ENCODE measurements at regions not wholly inside any gene's neighbourhood (a gene's known extent, or its start where the extent isn't known, plus 50 kb on each side); places are given as distances from the start of the nearest gene placed in this dataset.
"Not testable (repeated sequence)": the region's sequence is repeated elsewhere in the genome, so short reads cannot be mapped to it uniquely, and the experiment has no call there.

DNA sequence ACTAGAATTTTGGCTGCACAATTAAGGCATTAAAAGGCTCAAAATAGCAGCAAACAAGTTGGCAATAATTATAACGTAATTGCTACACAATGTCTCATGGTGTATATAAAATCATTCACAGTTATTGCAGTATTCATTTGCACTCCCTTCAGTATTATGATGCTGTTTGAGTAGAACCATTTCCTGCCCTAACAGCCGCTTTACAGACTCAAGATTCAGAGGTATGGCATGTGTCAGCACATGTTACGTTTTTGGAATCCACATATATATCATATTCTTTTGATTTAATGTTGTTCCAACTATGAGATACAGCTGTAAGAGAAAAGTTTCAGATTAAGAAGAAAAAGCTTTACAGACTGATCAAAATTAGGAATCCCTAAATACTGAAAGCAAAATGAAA lies 56.3 kb upstream of the NCKAP5 start:
- Histone ChIP-seq H3K4me3 (no peak overlapping the region), H3K27ac (no peak overlapping the region)

- H3K4me3 ChIP-seq = no peak overlapping the region
- no peak overlapping the region for H3K27ac ChIP-seq
Measured at GRCh38 chr2:133627741-133628140, 59.5 kb upstream of the NCKAP5 start.

GRCh38 chr2:133633309-133633708 lies 65.0 kb upstream of the NCKAP5 start:
- H3K4me3 ChIP-seq = no peak overlapping the region
- peak overlapping the region in 1 of 21 experiments; percentile 22 for H3K27ac ChIP-seq

DNA sequence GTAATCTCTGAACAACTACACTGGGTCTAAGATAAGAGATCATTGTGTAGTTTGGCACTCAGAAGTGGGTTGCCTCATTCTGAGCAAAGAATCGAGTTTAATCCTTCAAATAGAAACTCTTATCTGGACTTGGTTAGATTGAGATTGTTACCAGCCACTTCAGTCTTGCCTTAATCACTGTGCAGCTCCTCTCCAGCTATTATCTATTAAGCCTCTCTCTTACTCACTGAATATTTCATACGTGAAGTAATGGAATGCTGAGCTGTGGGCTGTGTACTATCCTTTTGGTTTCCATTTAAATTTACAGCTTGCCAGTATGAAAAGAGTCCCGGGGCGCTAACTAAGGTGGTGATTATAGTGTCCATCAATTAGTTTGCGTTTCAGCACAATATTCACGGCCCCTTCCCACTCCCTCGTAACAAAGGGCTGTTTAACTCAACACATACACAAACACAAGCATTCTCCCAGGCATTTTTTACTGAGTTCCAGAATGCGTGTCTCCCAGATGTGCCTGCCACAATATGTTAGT lies 65.7 kb upstream of the NCKAP5 start:
- Histone ChIP-seq H3K27ac (peak overlapping the region in 6 of 21 experiments; percentile 3 to 60 (median 30)), H3K4me3 (peak overlapping the region in 1 of 7 experiments; percentile 13)

- H3K27ac ChIP-seq = no peak overlapping the region
- no peak overlapping the region for H3K4me3 ChIP-seq
Measured at GRCh38 chr2:133635131-133635530, 66.9 kb upstream of the NCKAP5 start.

- H3K27ac ChIP-seq = no peak overlapping the region
- no peak overlapping the region for H3K4me3 ChIP-seq
Measured at GRCh38 chr2:133636287-133636686, 68.0 kb upstream of the NCKAP5 start.

DNA sequence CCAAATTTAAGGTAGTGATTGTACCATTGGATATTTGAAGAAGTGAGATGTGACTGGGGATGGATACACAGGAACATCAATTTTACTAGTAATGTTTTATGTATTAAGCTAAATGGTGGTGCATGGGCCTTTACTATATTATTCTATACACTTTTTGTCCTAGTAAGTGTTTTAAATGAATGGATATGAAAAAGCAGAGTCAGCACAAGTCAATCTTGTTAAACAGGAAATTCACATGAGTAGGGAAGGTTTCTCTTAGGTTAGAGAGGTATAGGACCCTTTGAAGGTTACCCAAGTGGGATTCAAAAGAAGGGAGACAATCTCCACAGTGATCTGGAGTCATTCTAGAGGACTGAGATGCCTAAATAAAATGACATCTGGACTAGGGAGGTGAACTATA lies 71.8 kb upstream of the NCKAP5 start:
- Histone ChIP-seq H3K4me3 (no peak overlapping the region), H3K27ac (no peak overlapping the region)

GRCh38 chr2:133641497-133641896 lies 73.2 kb upstream of the NCKAP5 start:
- Histone ChIP-seq H3K4me3 (no peak overlapping the region), H3K27ac (peak overlapping the region in 11 of 21 experiments; percentile 1 to 69 (median 39))

DNA sequence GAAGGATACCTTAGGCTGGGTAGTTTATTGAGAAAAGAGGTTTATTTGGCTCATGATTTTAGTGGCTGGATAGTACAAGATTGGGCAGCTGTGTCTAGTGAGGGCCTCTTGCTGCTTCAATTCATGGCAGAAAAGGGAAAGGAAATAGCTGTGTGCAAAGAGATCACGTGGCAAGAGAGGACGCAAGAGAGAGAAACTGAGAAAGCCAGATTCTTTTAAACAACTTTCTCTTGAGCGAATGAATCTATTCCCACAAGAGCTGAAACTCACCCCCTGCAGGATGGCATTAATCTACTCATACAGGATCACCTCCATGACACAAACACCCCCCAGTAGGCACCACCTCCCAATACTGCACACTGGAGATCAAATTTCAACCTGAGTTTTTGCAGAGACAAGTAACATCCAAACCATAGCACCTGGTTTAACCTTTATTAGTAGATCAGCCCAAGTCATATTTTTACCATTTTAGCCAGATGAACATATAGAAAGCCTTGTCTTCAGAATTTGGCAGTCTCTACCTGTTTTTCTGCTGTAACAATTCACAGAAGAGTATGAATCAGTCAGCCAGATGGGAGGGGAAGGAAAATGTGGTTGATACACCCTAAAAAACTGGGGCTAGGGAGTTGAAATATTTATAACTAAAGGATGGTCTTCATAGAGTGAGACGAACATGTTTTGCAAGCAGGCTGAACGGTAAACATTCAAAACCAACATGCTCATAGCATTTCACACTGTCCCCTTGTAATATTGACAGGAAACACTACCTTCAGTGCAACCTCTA lies 73.9 kb upstream of the NCKAP5 start:
- H3K27ac ChIP-seq = peak overlapping the region in 6 of 21 experiments; percentile 13 to 53 (median 36)
- H3K4me3 ChIP-seq = no peak overlapping the region

DNA sequence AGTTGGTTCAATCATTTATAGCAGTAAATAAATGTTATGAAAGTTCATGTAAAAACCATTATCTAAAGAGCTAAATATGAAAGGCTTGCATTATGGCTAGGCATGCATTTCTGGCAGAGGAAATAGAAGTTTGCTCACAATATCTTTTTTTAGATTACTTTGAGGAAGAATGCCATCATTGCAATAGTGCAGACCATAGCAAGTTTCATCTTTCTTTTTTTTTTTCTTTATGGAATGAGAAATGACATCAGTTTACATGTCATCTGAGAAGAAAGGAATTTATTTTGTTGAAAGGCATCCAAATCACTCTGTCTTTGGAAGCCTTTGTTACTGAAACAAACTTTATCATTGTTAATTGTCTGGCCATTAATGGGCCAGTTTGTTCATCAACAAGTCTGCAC lies 74.5 kb upstream of the NCKAP5 start:
- Histone ChIP-seq H3K27ac (peak overlapping the region in 5 of 21 experiments; percentile 6 to 53 (median 39)), H3K4me3 (no peak overlapping the region)

GRCh38 chr2:133643863-133644262 lies 75.6 kb upstream of the NCKAP5 start:
- no peak overlapping the region for H3K27ac ChIP-seq
- no peak overlapping the region for H3K4me3 ChIP-seq

- Histone ChIP-seq H3K4me3 (no peak overlapping the region), H3K27ac (no peak overlapping the region)
Measured at GRCh38 chr2:133644846-133645245, 76.6 kb upstream of the NCKAP5 start.

- H3K27ac ChIP-seq = not testable (repeated sequence)
Measured at GRCh38 chr2:133647386-133647785, 79.1 kb upstream of the NCKAP5 start.

DNA sequence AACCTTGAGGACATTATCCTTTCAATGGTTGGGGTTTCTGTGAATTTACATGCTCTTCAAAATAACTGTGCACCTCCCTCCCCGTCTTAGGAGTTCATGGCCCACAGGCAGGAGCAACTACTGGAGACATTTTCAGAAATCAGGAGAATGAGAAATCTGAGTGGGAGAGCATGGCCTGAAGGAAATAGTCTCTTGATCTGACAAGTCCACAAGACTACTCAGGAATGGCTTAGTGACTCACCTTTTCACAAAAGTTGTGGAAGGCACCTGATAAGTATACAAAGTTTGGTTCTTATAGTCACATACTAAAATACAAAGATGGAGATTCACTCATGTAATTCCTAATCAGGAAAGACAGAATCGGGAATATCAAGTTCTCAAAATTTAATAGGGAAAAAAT lies 83.6 kb upstream of the NCKAP5 start:
- no peak overlapping the region for H3K27ac ChIP-seq
- H3K4me3 ChIP-seq = no peak overlapping the region

More at GRCh38 chr2:133647386-133647785, 79.1 kb upstream of the NCKAP5 start:
- H3K4me3 ChIP-seq = not testable (repeated sequence)

GRCh38 chr2:133652398-133652797 lies 84.1 kb upstream of the NCKAP5 start:
- no peak overlapping the region for H3K4me3 ChIP-seq
- H3K27ac ChIP-seq = no peak overlapping the region

DNA sequence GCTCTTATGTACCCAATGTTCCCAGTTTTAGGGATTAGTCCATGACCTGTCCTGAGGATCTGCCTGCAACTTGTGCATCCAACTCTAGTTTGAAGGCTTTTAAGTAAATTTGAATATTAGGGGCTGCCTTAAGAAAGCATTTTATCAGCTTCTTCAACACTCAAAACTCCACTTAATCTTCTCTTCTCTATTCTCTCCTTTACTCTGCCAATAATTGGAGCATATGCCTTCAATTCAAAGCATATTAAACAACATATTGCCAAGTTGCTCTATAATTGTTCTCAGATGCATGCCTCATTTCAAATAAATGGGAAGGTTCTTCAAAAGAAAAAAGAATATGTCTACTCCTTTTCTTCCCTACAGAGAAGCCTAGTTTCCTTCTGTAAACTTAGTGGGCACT lies 84.8 kb upstream of the NCKAP5 start:
- H3K27ac ChIP-seq = no peak overlapping the region
- no peak overlapping the region for H3K4me3 ChIP-seq

DNA sequence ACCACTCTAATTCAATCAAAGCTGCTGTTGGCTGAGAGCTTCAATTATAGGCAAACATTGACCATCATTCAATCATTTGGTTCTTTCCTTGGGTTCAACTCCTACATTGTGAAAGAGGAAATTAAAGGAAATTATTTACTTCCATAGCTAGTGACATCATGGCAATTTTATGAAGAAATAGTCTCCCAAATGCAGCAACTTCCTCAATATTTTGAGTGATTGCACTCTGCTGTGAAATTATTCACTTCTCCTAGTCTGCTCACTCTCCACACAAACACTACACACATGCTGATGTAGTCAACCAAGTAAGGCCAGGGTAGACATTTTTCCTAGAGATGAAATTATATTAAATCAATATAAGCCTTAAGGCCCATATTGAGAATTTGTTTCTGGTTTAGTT lies 86.7 kb upstream of the NCKAP5 start:
- no peak overlapping the region for H3K4me3 ChIP-seq
- H3K27ac ChIP-seq = no peak overlapping the region

DNA sequence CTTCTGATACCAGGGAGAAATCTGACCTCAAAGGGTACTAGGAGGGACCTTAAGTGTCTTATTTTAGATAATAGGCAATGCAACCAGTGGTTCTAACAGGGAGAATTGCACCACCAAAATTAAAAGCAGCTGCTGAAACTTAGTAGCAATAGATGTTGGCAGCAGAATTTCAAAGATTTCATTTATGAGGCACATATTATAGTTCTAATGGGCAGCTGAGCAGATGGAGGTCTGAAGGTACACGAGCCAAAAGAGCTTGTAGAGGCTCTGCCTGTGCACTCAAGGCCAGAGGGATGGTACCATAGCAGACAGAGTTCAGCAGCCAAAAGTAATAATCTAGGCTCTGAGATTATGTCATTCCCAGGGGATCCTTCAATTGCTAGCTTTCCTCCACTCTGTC lies 87.3 kb upstream of the NCKAP5 start:
- Histone ChIP-seq H3K27ac (no peak overlapping the region), H3K4me3 (no peak overlapping the region)

DNA sequence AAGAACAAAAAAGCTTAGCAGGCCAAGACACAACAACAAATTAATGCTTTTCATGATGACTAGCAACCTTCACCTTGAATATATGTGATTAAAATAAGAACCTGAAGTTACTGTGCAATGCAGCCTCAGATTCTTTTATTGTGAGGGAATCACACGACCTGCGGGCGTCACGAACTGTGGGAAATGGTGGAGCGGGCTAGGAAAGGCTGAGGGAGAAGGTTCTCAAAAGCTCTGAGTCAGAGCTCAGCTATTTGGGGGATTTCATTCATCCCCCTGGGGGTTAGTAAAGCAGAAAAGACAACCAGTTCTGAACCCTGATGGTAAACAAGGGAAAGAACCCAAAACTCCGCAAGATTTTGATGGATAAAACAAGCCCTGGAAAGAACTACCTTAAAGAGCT lies 89.3 kb upstream of the NCKAP5 start:
- Histone ChIP-seq H3K4me3 (no peak overlapping the region), H3K27ac (peak overlapping the region in 1 of 21 experiments; percentile 24)

DNA sequence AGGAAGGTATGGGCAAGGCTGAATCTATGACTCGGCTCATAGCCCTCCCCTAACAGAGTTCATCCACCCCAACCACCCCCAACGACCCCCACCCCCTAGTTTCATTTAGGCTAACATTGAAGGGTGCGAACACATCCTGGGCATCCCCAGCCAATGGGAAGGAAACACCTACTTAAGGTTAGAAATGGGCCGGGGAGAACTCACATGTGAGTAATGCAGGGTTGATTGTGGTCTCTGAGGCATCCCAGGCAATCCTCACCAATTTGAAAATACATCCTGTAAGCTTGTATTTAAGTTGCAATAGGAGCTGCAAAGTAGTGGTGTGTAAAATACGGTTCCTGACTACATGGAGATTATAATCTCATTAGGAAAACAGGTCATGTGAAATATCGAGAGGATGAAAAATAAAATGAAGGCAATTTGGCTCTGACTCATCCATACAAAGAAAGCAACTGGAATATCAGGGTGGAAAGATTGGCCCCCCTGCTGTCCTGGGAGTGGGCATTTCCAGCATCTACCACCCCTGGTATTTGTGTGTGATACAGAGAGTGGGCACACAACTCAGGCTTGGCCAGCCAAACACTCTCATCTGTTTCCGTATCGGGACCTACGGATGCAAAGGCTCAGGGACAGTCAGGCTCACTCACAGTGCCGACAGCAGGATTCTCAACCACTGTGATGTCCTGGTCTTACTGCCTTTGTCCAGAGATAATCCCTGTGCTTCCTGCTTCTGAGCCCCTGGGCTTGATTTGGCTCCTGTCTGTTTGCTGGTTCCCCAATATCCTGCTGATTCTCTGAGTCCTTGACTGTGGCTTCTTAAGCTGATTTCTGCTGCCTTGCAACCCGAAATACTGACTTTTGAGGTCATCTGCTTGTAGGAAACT lies 90.0 kb upstream of the NCKAP5 start:
- Histone ChIP-seq H3K27ac (no peak overlapping the region), H3K4me3 (no peak overlapping the region)

GRCh38 chr2:133660510-133660909 lies 92.2 kb upstream of the NCKAP5 start:
- Histone ChIP-seq H3K4me3 (no peak overlapping the region), H3K27ac (no peak overlapping the region)

Data from skin epidermis (tissue), 12 donors.